ENCODE measurements at regions not wholly inside any gene's neighbourhood (a gene's known extent, or its start where the extent isn't known, plus 50 kb on each side); places are given as distances from the start of the nearest gene placed in this dataset.
"Not testable (repeated sequence)": the region's sequence is repeated elsewhere in the genome, so short reads cannot be mapped to it uniquely, and the experiment has no call there.

DNA sequence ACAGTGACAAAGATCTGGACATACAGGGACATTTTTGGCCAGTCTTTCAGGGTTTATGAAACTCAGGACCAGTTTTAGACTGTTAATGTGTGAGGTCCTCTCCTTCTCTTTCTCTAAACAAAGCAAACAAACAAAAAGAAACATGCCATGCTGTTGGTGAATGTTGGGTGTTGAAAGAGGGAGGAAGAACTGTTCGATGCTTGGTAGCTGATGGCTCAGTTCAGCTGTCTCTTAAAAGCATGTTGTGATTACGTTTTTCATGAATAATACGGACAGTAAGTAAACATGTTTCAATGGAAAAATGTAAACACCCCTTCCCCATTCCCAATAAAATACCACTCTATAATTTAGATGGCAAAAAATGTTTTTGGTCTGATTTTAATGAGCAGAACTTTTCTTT lies 219.1 kb downstream of the SEC23IP start:
- DNase-seq (ENCODE audit: low read depth): no peak

- DNase-seq (ENCODE audit: low read depth): no peak
These were observed 220.3 kb downstream of the SEC23IP start for GRCh38 chr10:120112809-120113208.

GRCh38 chr10:120115959-120116358 lies 223.4 kb downstream of the SEC23IP start:
- no peak for DNase-seq (ENCODE audit: low read depth)

DNA sequence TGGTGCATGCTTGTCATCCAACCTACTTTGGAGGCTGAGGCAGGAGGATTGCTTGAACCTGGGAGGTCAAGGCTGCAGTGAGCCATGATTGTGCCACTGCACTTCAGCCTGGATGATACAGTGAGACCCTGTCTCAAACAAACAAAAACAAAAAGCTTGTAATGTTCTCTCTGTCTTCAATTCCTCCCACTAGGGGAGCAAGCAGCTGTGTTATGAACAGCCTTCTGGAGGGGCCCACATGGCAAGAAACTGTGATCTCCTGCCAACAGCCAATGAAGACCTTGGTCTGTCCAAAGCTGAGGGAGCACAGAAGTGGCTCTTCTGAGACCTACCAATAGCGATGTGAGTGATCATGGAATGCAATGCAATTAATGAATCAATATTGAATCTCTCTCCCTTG lies 229.2 kb downstream of the SEC23IP start:
- DNase-seq (ENCODE audit: low read depth): no peak

GRCh38 chr10:120131183-120131582 lies 238.7 kb downstream of the SEC23IP start:
- no peak for DNase-seq (ENCODE audit: low read depth)

DNA sequence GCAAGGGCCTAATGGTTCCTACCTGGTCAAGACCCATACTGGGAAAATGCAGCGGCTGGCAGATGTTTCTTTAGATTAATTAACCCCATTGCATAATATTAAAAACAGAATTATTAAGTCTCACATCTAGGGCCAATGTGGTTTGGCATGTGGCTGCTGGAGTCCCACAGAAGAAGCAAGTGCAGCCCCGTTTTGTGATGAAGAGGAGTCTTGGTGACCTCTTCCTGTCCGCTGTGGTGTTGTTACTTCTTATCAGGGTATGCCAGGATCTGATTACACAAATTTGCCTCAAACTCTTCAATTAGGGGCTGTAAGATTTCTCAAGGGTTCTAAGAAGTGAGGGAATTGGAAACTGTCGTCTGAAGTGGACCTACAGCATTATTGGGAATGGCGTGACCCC lies 240.3 kb downstream of the SEC23IP start:
- DNase-seq (ENCODE audit: low read depth): no peak

DNA sequence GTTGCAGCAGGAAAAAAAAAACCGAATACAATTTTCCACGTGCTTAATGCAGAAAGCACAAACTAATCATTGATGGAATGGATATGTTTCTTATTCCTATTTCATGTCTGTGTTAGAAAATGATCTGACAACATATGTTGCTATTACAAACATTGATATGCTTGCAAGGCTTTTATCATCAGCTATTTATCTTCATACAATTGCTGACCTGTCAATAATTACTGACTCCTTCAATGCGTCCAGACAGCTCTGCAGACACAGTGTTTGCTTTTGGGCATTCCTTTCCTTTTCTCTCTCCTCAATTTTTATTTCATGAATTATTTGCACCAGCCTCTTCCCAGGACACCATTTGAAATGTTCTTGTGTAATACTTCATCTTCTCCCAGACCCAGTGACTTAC lies 246.2 kb downstream of the SEC23IP start:
- no peak for DNase-seq (ENCODE audit: low read depth)

DNA sequence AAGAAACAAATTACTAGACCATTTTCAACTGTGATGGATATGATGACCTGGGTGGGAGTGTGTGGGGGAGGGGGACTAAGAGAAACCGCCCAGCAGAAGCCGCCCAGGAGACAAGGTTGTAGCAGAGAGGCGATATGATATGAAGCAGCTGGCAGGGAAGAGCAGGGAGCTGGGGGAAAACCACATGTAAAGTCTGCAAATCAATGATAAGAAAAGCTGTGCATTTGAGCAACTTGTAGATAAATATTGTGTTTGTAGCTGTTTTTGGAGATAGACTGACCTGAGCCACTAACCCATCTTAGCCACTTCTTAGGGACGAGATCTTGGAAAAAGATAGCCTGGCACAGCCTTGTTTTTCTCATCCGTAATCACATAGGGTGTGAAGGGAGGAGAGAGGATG lies 252.6 kb downstream of the SEC23IP start:
- DNase-seq (ENCODE audit: low read depth): no peak

DNA sequence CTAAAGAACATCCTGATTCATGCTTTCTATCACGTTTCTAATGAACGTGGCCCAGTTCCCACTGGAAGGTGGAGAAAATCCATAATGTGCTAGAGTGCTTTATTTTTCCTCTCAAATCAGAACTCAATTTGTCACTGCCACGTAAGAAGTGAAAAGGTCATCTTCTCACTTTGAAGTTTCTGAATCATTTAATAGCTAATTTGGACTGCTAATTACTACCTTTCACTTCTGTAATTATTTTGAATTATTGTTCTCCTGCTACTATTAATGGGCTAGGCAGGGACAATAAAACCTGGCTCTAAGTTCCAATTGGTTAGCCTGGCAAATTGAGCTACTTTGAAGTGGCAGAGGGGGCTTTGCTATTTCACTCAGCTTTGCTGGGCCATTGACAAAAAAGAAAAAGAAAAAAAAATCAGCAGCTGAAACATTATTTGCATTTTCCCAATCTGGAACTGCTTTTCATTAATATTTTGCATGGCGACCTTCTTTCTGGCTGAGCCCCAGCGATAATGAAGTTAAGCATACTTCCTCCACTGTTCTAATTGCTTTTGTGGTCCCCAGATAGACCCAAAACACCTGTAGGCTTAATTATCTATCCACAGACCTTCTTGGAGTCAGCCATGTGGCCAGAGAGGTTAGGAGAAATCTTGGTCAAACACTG lies 264.2 kb downstream of the SEC23IP start:
- no peak for DNase-seq (ENCODE audit: low read depth)

DNA sequence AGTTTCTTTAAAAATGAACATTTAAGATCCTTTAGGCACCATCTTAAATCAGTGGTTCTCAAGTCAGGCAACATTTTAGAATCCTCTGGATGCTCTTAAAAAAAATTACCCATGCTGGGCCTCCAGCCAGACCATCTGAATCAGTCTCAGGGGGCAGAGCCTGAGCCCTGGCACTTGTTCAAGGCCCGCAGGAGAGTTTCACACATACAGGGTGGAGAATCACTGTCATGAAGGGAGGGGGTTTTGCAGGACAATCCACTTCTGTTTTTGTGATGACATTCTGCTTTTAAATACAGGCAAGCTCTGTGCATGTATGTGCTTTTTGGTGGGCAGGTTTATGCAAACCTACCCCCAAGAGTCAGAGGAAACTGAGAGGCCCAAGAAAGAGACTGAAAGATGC lies 268.6 kb downstream of the SEC23IP start:
- DNase-seq (ENCODE audit: low read depth): no peak

DNA sequence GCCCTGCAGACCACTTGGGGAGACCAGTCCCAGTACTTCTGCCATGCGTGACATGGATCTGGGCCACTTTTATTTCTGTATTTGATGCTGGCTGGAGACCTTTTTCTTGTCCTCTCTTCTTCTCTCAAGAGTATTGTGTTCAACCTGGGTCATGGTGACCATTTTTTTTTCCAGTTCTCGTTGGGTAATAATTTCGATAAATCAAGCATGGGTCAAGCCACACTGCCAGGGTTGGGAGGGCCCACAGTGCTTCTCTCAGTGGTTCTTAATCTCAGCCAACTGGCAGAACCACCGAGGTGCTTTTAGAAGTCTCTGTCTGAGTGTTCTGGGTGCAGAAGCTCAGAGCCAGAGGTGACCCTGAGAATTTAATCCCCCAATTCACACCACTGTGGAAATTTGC lies 269.9 kb downstream of the SEC23IP start:
- DNase-seq (ENCODE audit: low read depth): no peak

GRCh38 chr10:120172356-120172755 lies 279.8 kb downstream of the SEC23IP start:
- no peak for DNase-seq (ENCODE audit: low read depth)

- DNase-seq (ENCODE audit: low read depth): no peak
These were observed 282.0 kb downstream of the SEC23IP start for GRCh38 chr10:120174491-120174890.

DNA sequence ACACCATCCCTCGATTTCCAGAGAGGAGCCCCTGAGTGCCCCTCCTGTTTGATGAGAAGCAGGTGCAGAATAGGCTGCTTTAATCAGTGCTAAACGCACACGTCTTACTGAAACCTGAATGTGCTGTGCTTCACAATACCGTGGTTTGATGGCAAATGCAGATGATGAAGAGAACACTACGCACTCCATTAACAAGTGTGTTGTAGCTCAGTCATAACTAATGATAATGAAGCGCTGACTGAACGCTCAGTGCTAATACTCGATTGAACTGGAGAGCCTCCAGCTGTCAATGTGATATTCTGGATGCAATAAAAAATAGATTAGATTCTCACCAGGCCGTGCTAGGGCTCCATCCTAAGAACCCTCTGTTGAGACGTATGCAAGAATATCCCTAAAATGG lies 279.7 kb upstream of the PLPP4 start:
- DNase-seq (ENCODE audit: low read depth): no peak

- no peak for DNase-seq (ENCODE audit: low read depth)
These were observed 276.9 kb upstream of the PLPP4 start for GRCh38 chr10:120180160-120180559.

GRCh38 chr10:120181154-120181553 lies 275.9 kb upstream of the PLPP4 start:
- DNase-seq (ENCODE audit: low read depth): no peak

DNA sequence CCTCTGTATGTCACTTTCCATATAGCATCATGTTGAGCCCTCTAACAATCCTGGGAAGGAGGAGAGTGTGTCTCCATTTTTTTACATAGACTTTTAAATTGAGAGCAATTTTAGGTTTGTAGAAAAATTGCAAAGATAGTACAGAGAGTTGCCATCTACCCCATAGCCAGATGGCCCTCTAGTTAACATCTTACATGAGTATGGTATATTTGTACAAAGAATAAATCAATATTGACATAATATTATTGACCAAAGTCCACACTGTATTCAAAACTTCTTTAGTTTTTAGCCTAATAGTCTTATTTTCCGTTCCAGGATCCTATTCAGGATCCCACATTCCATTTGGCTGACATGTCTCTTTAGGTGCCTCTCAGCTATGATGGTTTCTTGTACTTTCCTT lies 274.6 kb upstream of the PLPP4 start:
- DNase-seq (ENCODE audit: low read depth): no peak

DNA sequence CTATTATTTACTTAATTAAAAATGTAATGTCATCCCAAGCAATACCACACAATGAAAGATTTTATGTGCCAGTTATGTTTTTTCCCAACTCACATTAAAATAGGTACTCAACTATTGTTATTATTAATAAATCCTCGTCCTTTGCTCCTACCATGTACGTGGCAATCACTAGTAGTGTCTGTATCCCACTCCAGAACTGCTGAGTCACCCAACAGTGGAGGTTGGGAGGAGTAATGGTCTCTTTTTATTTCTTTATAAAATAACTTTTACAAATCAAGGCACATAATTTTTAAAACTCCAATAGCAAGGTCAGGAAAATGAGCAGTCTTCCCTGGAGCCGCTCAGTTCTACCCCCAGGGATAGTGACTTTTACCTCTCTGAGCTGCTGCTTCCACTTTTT lies 273.5 kb upstream of the PLPP4 start:
- DNase-seq (ENCODE audit: low read depth): no peak

GRCh38 chr10:120184547-120185337 lies 272.3 kb upstream of the PLPP4 start:
- DNase-seq (ENCODE audit: low read depth): no peak

DNA sequence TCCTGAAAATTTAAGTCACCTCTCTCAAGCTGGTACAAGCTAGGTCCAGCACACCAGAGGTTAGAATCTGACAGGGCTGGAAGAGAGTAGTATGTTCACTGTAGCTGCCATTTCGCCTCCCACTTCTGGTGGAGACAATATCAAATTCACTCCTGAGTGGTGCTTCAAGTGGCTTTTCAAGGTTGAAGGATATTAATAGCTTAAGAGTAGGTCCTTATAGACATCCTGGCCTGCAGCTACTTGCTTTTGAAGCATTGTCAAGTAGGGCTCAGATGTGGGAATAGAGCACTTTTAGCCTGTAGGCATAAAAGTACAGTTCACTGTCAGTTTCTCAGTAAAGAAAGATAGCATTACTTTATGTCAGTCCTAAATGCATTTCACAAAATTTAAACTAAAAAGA lies 270.5 kb upstream of the PLPP4 start:
- no peak for DNase-seq (ENCODE audit: low read depth)

- not testable (repeated sequence) for DNase-seq (ENCODE audit: low read depth)
These were observed 269.9 kb upstream of the PLPP4 start for GRCh38 chr10:120187168-120187567.

DNA sequence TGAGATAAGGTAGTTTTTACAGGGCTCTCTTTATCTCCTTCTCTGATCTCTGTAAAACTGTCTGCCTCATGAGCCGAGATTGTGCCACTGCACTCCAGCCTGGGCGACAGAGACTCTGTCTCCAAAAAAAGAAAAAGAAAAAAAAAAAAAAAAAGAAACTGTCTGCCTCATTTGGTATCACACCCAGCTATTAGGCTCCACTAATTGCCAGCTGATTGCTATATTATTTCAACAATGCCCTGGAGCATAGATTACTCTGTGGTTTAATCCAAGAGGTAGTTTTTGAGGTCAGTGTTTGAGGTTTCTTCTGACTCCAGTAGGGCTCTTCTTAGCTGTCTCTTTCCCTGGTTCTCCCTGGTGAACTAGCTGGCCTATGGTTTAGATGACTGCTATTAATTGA lies 268.1 kb upstream of the PLPP4 start:
- DNase-seq (ENCODE audit: low read depth): no peak

- no peak for DNase-seq (ENCODE audit: low read depth)
These were observed 260.9 kb upstream of the PLPP4 start for GRCh38 chr10:120195984-120196712.
